Spinal cord (tissue), 9 donors: ENCODE measurements at regions not wholly inside any gene's neighbourhood (a gene's known extent, or its start where the extent isn't known, plus 50 kb on each side); places are given as distances from the start of the nearest gene placed in this dataset.
"Not testable (repeated sequence)": the region's sequence is repeated elsewhere in the genome, so short reads cannot be mapped to it uniquely, and the experiment has no call there.

Experiments
- DNase-seq, 6 donors: peaks; one replicate each; pipeline versions ENCODE4 v3.0.0 to v3.0.0-alpha.2; 2013 to 2015; ENCODE audit warnings: low spot score in 6 of 6, low read depth in 4 of 6
- H3K27ac ChIP-seq: one replicate; pipeline ENCODE4 v1.5.1; 2013; ENCODE audit warnings: low read depth, low read length, control low read depth
- H3K27me3 ChIP-seq: one replicate; pipeline ENCODE4 v1.6.1; 2013; ENCODE audit warnings: low read length; ENCODE audit not compliant: control insufficient read depth, insufficient read depth
- H3K36me3 ChIP-seq: one replicate; pipeline ENCODE4 v1.6.1; 2013; ENCODE audit warnings: low read length; ENCODE audit not compliant: control insufficient read depth, insufficient read depth
- H3K4me1 ChIP-seq: one replicate; pipeline ENCODE4 v1.6.1; 2013; ENCODE audit warnings: low read length; ENCODE audit not compliant: control insufficient read depth, insufficient read depth
- H3K4me3 ChIP-seq: one replicate; pipeline ENCODE4 v1.5.1; 2013; ENCODE audit warnings: low read depth, low read length, control low read depth
- H3K9me3 ChIP-seq: one replicate; pipeline ENCODE4 v1.6.1; 2013; ENCODE audit warnings: low read length; ENCODE audit not compliant: control insufficient read depth, insufficient read depth
- WGBS: methylation state at CpG from one replicate; pipeline ENCODE4 v1.1.5; 2013; ENCODE audit warnings: missing lambda C conversion rate; ENCODE audit not compliant: insufficient coverage; 5-methylcytosine and 5-hydroxymethylcytosine counted together
- donor health status: healthy.

- DNase-seq, result no peak
- no CpG with 5 or more reads among the region's 4 CpGs for WGBS
- H3K27me3 ChIP-seq, result no peaks in the 10 kb centered on the region
- H3K9me3 ChIP-seq, result no peaks in the 10 kb centered on the region
- H3K27ac ChIP-seq, result no peak overlapping the region
- no peaks in the 10 kb centered on the region for H3K4me1 ChIP-seq
- no peaks in the 10 kb centered on the region for H3K36me3 ChIP-seq
- no peak overlapping the region for H3K4me3 ChIP-seq
These were observed 514.1 kb downstream of the ETNK1 start for GRCh38 chr12:23139026-23139425.

DNA sequence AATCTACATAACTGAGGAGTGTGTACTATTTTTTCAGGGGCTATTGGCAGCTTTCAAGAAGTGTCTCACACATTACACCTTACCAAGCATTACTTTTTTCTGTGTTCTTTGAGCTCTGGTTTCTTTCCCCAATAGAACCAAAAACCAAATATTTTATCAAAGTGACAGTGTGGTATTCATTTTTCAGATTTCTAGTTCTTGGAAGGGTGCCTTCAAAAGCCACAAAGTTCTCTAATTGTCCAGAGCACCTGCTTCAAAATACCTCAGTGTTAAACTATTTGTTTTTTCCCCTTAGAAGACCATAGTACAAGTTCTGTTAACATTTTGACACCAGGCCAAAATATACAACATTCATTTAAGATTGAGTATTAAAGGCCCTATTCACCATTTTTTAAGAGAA, 515.7 kb downstream of the ETNK1 start:
- H3K27ac ChIP-seq, result no peak overlapping the region
- H3K9me3 ChIP-seq, result no peaks in the 10 kb centered on the region
- H3K27me3 ChIP-seq, result no peaks in the 10 kb centered on the region
- no peak overlapping the region for H3K4me3 ChIP-seq
- no peaks in the 10 kb centered on the region for H3K4me1 ChIP-seq
- H3K36me3 ChIP-seq, result no peaks in the 10 kb centered on the region
- DNase-seq, result peak in 1 of 6 donors; percentile 7

DNA sequence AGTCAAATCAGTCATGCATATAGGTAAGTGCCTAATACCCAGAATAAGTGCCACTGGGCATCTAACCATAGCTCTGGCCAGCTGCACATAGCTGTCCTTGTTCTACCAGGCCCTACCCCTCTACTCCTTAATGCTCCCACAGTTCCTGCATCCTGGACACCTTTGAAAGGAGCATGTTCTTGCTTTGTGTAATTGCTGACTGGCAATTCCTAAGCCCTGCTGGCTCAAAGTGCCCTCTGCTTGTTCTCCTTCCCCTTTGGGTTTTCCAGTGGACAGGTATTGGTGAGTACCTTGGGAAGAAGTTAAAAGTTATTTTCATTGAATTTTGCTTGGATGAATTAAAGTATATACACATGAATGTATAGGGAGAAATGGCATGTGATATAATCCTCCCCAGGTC, 516.4 kb downstream of the ETNK1 start:
- Histone ChIP-seq H3K27me3 (no peaks in the 10 kb centered on the region), H3K9me3 (no peaks in the 10 kb centered on the region), H3K4me1 (no peaks in the 10 kb centered on the region), H3K36me3 (no peaks in the 10 kb centered on the region), H3K4me3 (no peak overlapping the region), H3K27ac (no peak overlapping the region)
- no peak for DNase-seq

GRCh38 chr12:23146070-23146469, 521.1 kb downstream of the ETNK1 start:
- not testable (repeated sequence) for H3K4me3 ChIP-seq, H3K9me3 ChIP-seq, H3K27ac ChIP-seq, H3K27me3 ChIP-seq, H3K36me3 ChIP-seq, H3K4me1 ChIP-seq, DNase-seq
- WGBS, result 94% methylated on average over 14 of the region's 15 CpGs

- H3K27ac ChIP-seq, result no peak overlapping the region
- no CpG with 5 or more reads among the region's 2 CpGs for WGBS
- H3K27me3 ChIP-seq, result no peaks in the 10 kb centered on the region
- no peaks in the 10 kb centered on the region for H3K4me1 ChIP-seq
- H3K9me3 ChIP-seq, result peaks cover 2% of the 10 kb centered on the region
- DNase-seq, result no peak
- no peaks in the 10 kb centered on the region for H3K36me3 ChIP-seq
- no peak overlapping the region for H3K4me3 ChIP-seq
These were observed 543.5 kb downstream of the ETNK1 start for GRCh38 chr12:23168459-23168858.

DNA sequence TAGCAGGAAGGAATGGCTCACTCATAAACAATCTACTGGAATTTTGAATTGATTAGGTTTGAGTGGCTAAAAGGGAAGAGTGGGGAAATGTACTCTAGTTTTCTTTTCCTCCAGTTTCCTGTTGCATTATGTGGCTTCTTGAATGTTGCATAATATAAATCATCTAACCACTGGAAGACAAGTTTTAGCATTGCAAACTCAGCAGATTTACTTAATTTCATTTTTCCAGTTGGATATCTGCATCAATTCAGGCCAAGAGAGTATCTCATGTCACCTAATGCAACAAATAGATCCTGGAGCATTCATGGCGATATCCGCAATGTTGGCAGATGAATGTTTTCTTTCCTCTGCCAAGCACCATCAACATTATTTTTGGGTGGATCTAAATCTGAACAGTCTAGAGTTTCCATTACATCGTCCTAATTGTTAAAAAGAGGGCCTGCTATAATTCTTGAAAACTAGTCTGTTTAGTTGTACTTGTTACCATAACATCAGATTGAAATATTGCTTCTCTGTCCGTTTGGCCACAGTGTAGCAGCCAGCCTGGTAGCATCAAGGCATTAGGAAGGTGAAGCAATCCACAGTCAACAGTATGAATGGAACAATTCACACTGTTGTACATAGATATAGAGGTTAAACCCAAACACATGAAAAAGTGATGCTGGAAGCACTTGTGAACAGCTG, 544.2 kb downstream of the ETNK1 start:
- peaks cover 2% of the 10 kb centered on the region for H3K9me3 ChIP-seq
- no peaks in the 10 kb centered on the region for H3K36me3 ChIP-seq
- no peak overlapping the region for H3K4me3 ChIP-seq
- no peak overlapping the region for H3K27ac ChIP-seq
- WGBS, result 100% methylated on average over 2 of the region's 4 CpGs
- no peak for DNase-seq
- H3K27me3 ChIP-seq, result no peaks in the 10 kb centered on the region
- no peaks in the 10 kb centered on the region for H3K4me1 ChIP-seq

GRCh38 chr12:23169696-23170013, 544.7 kb downstream of the ETNK1 start:
- no peaks in the 10 kb centered on the region for H3K4me1 ChIP-seq
- no peak overlapping the region for H3K4me3 ChIP-seq
- no peak for DNase-seq
- H3K36me3 ChIP-seq, result no peaks in the 10 kb centered on the region
- H3K9me3 ChIP-seq, result peaks cover 2% of the 10 kb centered on the region
- no peaks in the 10 kb centered on the region for H3K27me3 ChIP-seq
- 93% methylated on average over 2 of the region's 3 CpGs for WGBS
- H3K27ac ChIP-seq, result no peak overlapping the region

DNA sequence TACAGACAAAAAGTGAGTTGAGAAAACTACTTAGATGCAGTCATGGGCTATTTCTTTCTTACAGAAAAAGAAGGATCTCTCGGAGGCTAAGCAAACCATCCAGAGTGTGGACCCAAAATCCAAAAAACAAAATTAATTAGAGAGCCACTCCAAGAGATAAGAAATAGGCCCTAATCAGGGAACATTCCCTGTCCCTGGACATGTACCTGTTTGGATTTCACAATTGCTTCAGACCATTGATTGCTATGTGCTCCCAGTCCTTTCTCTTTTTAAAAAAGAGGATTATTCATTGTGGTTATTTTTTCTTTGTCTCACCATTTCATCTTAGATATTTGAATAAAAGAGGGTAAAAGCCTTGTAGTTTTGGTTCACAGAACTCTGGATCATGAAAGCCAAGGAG, 549.9 kb downstream of the ETNK1 start:
- WGBS, result no CpG with 5 or more reads among the region's 1 CpG
- Histone ChIP-seq H3K4me3 (no peak overlapping the region), H3K36me3 (no peaks in the 10 kb centered on the region), H3K27me3 (no peaks in the 10 kb centered on the region), H3K27ac (no peak overlapping the region), H3K9me3 (no peaks in the 10 kb centered on the region), H3K4me1 (no peaks in the 10 kb centered on the region)
- DNase-seq, result no peak

DNA sequence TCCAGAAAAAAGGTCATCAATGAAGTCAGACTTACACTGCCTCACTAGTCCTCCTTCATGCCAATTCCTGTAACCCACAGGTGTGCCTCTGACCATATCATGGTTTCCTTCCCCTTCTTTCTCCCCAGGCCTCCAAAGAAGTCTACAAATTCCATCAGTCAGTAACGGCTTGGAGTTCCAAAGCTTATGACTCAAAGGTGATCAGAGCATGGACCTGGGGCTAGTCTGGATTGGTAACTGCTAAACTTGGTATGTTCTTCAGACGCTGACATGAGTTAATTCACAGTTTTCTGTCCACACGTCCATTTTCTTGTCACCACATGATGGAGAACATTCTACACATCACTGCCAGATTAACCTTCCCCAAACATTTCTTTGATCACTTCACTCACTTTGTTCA, 560.4 kb downstream of the ETNK1 start:
- 63% methylated on average over 2 of the region's 3 CpGs for WGBS
- DNase-seq, result no peak
- Histone ChIP-seq H3K36me3 (no peaks in the 10 kb centered on the region), H3K4me1 (no peaks in the 10 kb centered on the region), H3K9me3 (no peaks in the 10 kb centered on the region), H3K27me3 (no peaks in the 10 kb centered on the region), H3K4me3 (no peak overlapping the region), H3K27ac (no peak overlapping the region)

GRCh38 chr12:23186950-23187349, 562.0 kb downstream of the ETNK1 start:
- H3K4me1 ChIP-seq, result no peaks in the 10 kb centered on the region
- no peaks in the 10 kb centered on the region for H3K27me3 ChIP-seq
- H3K4me3 ChIP-seq, result no peak overlapping the region

More at GRCh38 chr12:23186950-23187349, 562.0 kb downstream of the ETNK1 start:
- Histone ChIP-seq H3K9me3 (no peaks in the 10 kb centered on the region), H3K27ac (no peak overlapping the region), H3K36me3 (no peaks in the 10 kb centered on the region)
- no peak for DNase-seq
